IMR-90 (cell line): ENCODE measurements at regions not wholly inside any gene's neighbourhood (a gene's known extent, or its start where the extent isn't known, plus 50 kb on each side); places are given as distances from the start of the nearest gene placed in this dataset.

ENCODE experiments used
- ATAC-seq: fragments of 200-7000 bp; cut with Tn5 transposase; 2 replicates; pipeline ENCODE4 v1.9.1; 2020; ENCODE audit warnings: low read depth, mild to moderate bottlenecking, moderate library complexity
- BruUV-seq: library from RNA; stranded (reverse); fragments of 400-500 nt; replicated peaks from 2 replicates; lab custom pipeline; 2021; lab: Mats Ljungman, UMichigan
- CTCF ChIA-PET: fragments of 300-600 bp; formaldehyde crosslinking; extraction: SDS; loops from one replicate; lab custom pipeline; 2021; ENCODE audit warnings: antibody characterized with exemption; lab: Yijun Ruan, JAX
- POLR2A ChIA-PET: fragments of 300-600 bp; sonication (Branson Sonifier 250); formaldehyde crosslinking; loops from one replicate; lab custom pipeline; 2022; ENCODE audit warnings: antibody characterized with exemption; ENCODE audit not compliant: unreplicated experiment; lab: Charles Lee
- DNase-seq: peaks from one replicate; pipeline ENCODE4 v3.0.0; 2013
- H2AFZ ChIP-seq: replicated peaks from 2 replicates; pipeline ENCODE3; 2013; ENCODE audit warnings: low read length, mild to moderate bottlenecking; ENCODE audit not compliant: poor library complexity
- H2AK5ac ChIP-seq: 2 replicates; pipeline ENCODE4 v1.6.1; 2013; ENCODE audit warnings: low read depth, low read length, inconsistent platforms
- H2AK9ac ChIP-seq: replicated peaks from 2 replicates; pipeline ENCODE3; 2013; ENCODE audit warnings: mild to moderate bottlenecking, low read depth, low read length, moderate library complexity; ENCODE audit not compliant: poor library complexity
- H2BK120ac ChIP-seq: 2 replicates; pipeline ENCODE4 v1.6.1; 2013; ENCODE audit warnings: low read depth, low read length, inconsistent platforms
- H2BK15ac ChIP-seq: 3 replicates; pipeline ENCODE4 v1.6.1; 2013; ENCODE audit warnings: low read depth, low read length, inconsistent platforms
- H2BK20ac ChIP-seq: 2 replicates; pipeline ENCODE4 v1.6.1; 2013; ENCODE audit warnings: low read depth, mild to moderate bottlenecking, inconsistent platforms, low read length, moderate library complexity
- H2BK5ac ChIP-seq: 2 replicates; pipeline ENCODE4 v1.6.1; 2013; ENCODE audit warnings: mild to moderate bottlenecking, low read depth, low read length, inconsistent platforms; ENCODE audit not compliant: poor library complexity, severe bottlenecking
- H3K14ac ChIP-seq: replicated peaks from 2 replicates; pipeline ENCODE4 v1.6.1; 2013; ENCODE audit warnings: low read depth, low read length, inconsistent platforms
- H3K18ac ChIP-seq: 2 replicates; pipeline ENCODE4 v1.6.1; 2013; ENCODE audit warnings: low read depth, low read length, control low read depth
- H3K23ac ChIP-seq: 2 replicates; pipeline ENCODE4 v1.6.1; 2013; ENCODE audit warnings: low read depth, low read length, inconsistent platforms
- H3K27ac ChIP-seq: 2 replicates; pipeline ENCODE4 v1.5.1; 2013; ENCODE audit warnings: mild to moderate bottlenecking, control low read depth, low read length; ENCODE audit not compliant: insufficient read depth
- H3K27me3 ChIP-seq: 2 replicates; pipeline ENCODE4 v1.6.1; 2013; ENCODE audit warnings: low read length; ENCODE audit not compliant: control insufficient read depth, insufficient read depth
- H3K36me3 ChIP-seq: 2 replicates; pipeline ENCODE4 v1.6.1; 2013; ENCODE audit warnings: low read length, mixed read lengths; ENCODE audit not compliant: control insufficient read depth, insufficient read depth
- H3K4ac ChIP-seq: 2 replicates; pipeline ENCODE4 v1.6.1; 2013; ENCODE audit warnings: low read depth, low read length, inconsistent platforms
- H3K4me1 ChIP-seq: 2 replicates; pipeline ENCODE4 v1.6.1; 2013; ENCODE audit warnings: low read length, mixed read lengths; ENCODE audit not compliant: control insufficient read depth, insufficient read depth
- H3K4me2 ChIP-seq: 2 replicates; pipeline ENCODE4 v1.6.1; 2013; ENCODE audit warnings: low read depth, mild to moderate bottlenecking, control low read depth, low read length, moderate library complexity
- H3K4me3 ChIP-seq: 2 replicates; pipeline ENCODE4 v1.5.1; 2013; ENCODE audit warnings: low read depth, mild to moderate bottlenecking, control low read depth, low read length, moderate library complexity; ENCODE audit not compliant: insufficient read depth
- H3K56ac ChIP-seq: 2 replicates; pipeline ENCODE4 v1.6.1; 2013; ENCODE audit warnings: low read length, inconsistent platforms; ENCODE audit not compliant: insufficient read depth; ENCODE audit errors: extremely low read depth
- H3K79me1 ChIP-seq, 2 experiments: 2 replicates each; pipeline ENCODE4 v1.6.1; 2013; ENCODE audit warnings: low read length in 2 of 2, inconsistent platforms in 1 of 2, low read depth in 1 of 2
- H3K9ac ChIP-seq: 2 replicates; pipeline ENCODE4 v1.6.1; 2013; ENCODE audit warnings: low read depth, low read length, control low read depth
- H3K9me1 ChIP-seq: 2 replicates; pipeline ENCODE4 v1.6.1; 2013; ENCODE audit warnings: low read length, inconsistent platforms; ENCODE audit not compliant: insufficient read depth
- H3K9me3 ChIP-seq: 2 replicates; pipeline ENCODE4 v1.6.1; 2013; ENCODE audit warnings: low read length; ENCODE audit not compliant: control insufficient read depth, insufficient read depth
- H4K20me1 ChIP-seq: 2 replicates; pipeline ENCODE4 v1.6.1; 2013; ENCODE audit warnings: low read length, inconsistent platforms; ENCODE audit not compliant: insufficient read depth
- H4K5ac ChIP-seq: 2 replicates; pipeline ENCODE4 v1.6.1; 2013; ENCODE audit warnings: mild to moderate bottlenecking, low read depth, low read length, control low read depth
- H4K8ac ChIP-seq, 2 experiments: 2 replicates each; pipeline ENCODE4 v1.6.1; 2013; ENCODE audit warnings: low read depth in 2 of 2, low read length in 2 of 2, control low read depth in 1 of 2, inconsistent platforms in 1 of 2
- H4K91ac ChIP-seq: 2 replicates; pipeline ENCODE4 v1.6.1; 2013; ENCODE audit warnings: low read depth, low read length, inconsistent platforms; ENCODE audit not compliant: insufficient read depth
- BHLHE40 ChIP-seq: fragments of 150-350 bp; IDR thresholded peaks from 2 replicates; pipeline ENCODE4 v1.6.1; 2016; ENCODE audit warnings: mild to moderate bottlenecking, low read depth, low read length
- CEBPB ChIP-seq: IDR thresholded peaks from 2 replicates; pipeline ENCODE4 v1.6.1; 2012; ENCODE audit warnings: low read depth, low read length, improper control_type of control experiment
- CHD1 ChIP-seq: IDR thresholded peaks from 2 replicates; pipeline ENCODE4 v1.6.1; 2012; ENCODE audit warnings: low read depth, low read length, improper control_type of control experiment
- CTCF ChIP-seq: conservative IDR thresholded peaks from 2 replicates; pipeline ENCODE4 v1.5.1; 2012; ENCODE audit warnings: mild to moderate bottlenecking, low read depth, low read length, improper control_type of control experiment
- ELK1 ChIP-seq: fragments of 150-350 bp; IDR thresholded peaks from 2 replicates; pipeline ENCODE4 v1.6.1; 2016; ENCODE audit warnings: low read depth, mild to moderate bottlenecking, low read length, moderate library complexity, borderline replicate concordance
- FOS ChIP-seq: fragments of 150-350 bp; IDR thresholded peaks from 2 replicates; pipeline ENCODE4 v1.6.1; 2016; ENCODE audit warnings: low read depth, low read length
- MAFK ChIP-seq: IDR thresholded peaks from 2 replicates; pipeline ENCODE4 v1.6.1; 2012; ENCODE audit warnings: low read depth, low read length, improper control_type of control experiment
- MAZ ChIP-seq: IDR thresholded peaks from 2 replicates; pipeline ENCODE4 v1.6.1; 2012; ENCODE audit warnings: low read depth, mild to moderate bottlenecking, low read length, improper control_type of control experiment, moderate library complexity, borderline replicate concordance
- MXI1 ChIP-seq: IDR thresholded peaks from 2 replicates; pipeline ENCODE4 v1.6.1; 2012; ENCODE audit warnings: low read depth, mild to moderate bottlenecking, low read length, moderate library complexity, borderline replicate concordance
- NFE2L2 ChIP-seq: fragments of 150-350 bp; IDR thresholded peaks from 2 replicates; pipeline ENCODE4 v1.6.1; 2016; ENCODE audit warnings: low read depth, mild to moderate bottlenecking, low read length
- POLR2A ChIP-seq: IDR thresholded peaks from 2 replicates; pipeline ENCODE4 v1.6.1; 2012; ENCODE audit warnings: mild to moderate bottlenecking, low read depth, low read length
- RAD21 ChIP-seq: IDR thresholded peaks from 2 replicates; pipeline ENCODE4 v1.6.1; 2012; ENCODE audit warnings: low read length, improper control_type of control experiment
- RCOR1 ChIP-seq: IDR thresholded peaks from 2 replicates; pipeline ENCODE4 v1.6.1; 2012; ENCODE audit warnings: mild to moderate bottlenecking, low read length, improper control_type of control experiment; ENCODE audit not compliant: insufficient replicate concordance
- RFX5 ChIP-seq: IDR thresholded peaks from 2 replicates; pipeline ENCODE4 v1.8.0; 2012; ENCODE audit warnings: low read depth, mild to moderate bottlenecking, low read length, moderate library complexity
- SMC3 ChIP-seq: fragments of 150-350 bp; IDR thresholded peaks from 2 replicates; pipeline ENCODE4 v1.6.1; 2016; ENCODE audit warnings: low read depth, mild to moderate bottlenecking, antibody characterized with exemption, low read length, moderate library complexity
- USF2 ChIP-seq: fragments of 150-350 bp; IDR thresholded peaks from 2 replicates; pipeline ENCODE4 v1.6.1; 2017; ENCODE audit warnings: mild to moderate bottlenecking, antibody characterized with exemption, low read length, low read depth
- WGBS, 2 experiments: methylation state at CpG; one replicate each; pipeline versions ENCODE4 v1.1.5 to v1.1.7; 2013; ENCODE audit warnings: missing lambda C conversion rate in 2 of 2; ENCODE audit not compliant: insufficient read length in 1 of 2; ENCODE audit errors: extremely low coverage in 2 of 2; 5-methylcytosine and 5-hydroxymethylcytosine counted together
- dilution Hi-C: fragments of 300-500 bp; cut with HindIII; formaldehyde crosslinking; loops from one replicate; pipeline ENCODE4 v1.14.3; 2018; ENCODE audit warnings: low sequenced_read_pairs; ENCODE audit not compliant: unreplicated experiment
- in situ Hi-C: fragments of 300-500 bp; cut with MboI; formaldehyde crosslinking; loops from 3 replicates; pipeline ENCODE4 v1.14.3; 2019; ENCODE audit warnings: low sequenced_read_pairs, inconsistent platforms, mixed read lengths
- intact Hi-C: fragments of 100-400 bp; cut with micrococcal nuclease; formaldehyde crosslinking; loops from 2 replicates; pipeline ENCODE4 v1.10.0; 2022

- no peaks in the 10 kb centered on the region for H3K36me3 ChIP-seq
- H3K9me1 ChIP-seq, result no peaks in the 10 kb centered on the region; the same call in 1 of the 2 replicates
- TF ChIP-seq MAFK (no peak), SMC3 (no peak), MAZ (no peak), USF2 (no peak), ELK1 (no peak), CHD1 (no peak), RFX5 (no peak), FOS (no peak), RCOR1 (no peak), RAD21 (no peak), BHLHE40 (no peak), POLR2A (no peak), CEBPB (no peak), MXI1 (no peak), NFE2L2 (no peak), CTCF (no peak)
- no peaks in the 10 kb centered on the region for H4K20me1 ChIP-seq
- H3K27me3 ChIP-seq, result no peaks in the 10 kb centered on the region
- H2BK5ac ChIP-seq, result no peak overlapping the region
- ATAC-seq (no peak), DNase-seq (no peak)
- dilution Hi-C loops, result no loop called here
- no peak overlapping the region for H3K4me3 ChIP-seq
- H3K9me3 ChIP-seq, result no peaks in the 10 kb centered on the region
- no peak overlapping the region; the same call in 1 of the 2 replicates for H3K14ac ChIP-seq
- WGBS, 2 experiments, result no CpG with 5 or more reads among the region's 4 CpGs
- peak overlapping the region; percentile 28; the same call in 1 of the 2 replicates for H2BK20ac ChIP-seq
- in situ Hi-C loops, result no loop called here
- no peak overlapping the region for H3K27ac ChIP-seq
- H2BK120ac ChIP-seq, result peak overlapping the region; percentile 56
- H4K91ac ChIP-seq, result peak overlapping the region; percentile 18; the same call in 1 of the 2 replicates
- BruUV-seq, result no TSS peak
- H2BK15ac ChIP-seq, result peak overlapping the region; percentile 21; the same call in 1 of the 3 replicates
- H2AK5ac ChIP-seq, result peak overlapping the region; percentile 66; the same call in 1 of the 2 replicates
- H3K4me2 ChIP-seq, result no peak overlapping the region
- H3K56ac ChIP-seq, result no peak overlapping the region
- H3K4me1 ChIP-seq, result peaks cover 9% of the 10 kb centered on the region
- intact Hi-C loops, result no loop called here
- peak overlapping the region; percentile 60 for H3K4ac ChIP-seq
- peak overlapping the region in 1 of 2 experiments; percentile 59; a peak in 1 of 4 replicates for H4K8ac ChIP-seq
- CTCF ChIA-PET, result no interaction called here
- H3K23ac ChIP-seq, result no peak overlapping the region
- no peak overlapping the region for H2AK9ac ChIP-seq
- peak overlapping the region; percentile 58 for H2AFZ ChIP-seq
- H4K5ac ChIP-seq, result no peak overlapping the region
- no peak overlapping the region for H3K9ac ChIP-seq
- POLR2A ChIA-PET, result no interaction called here
- no peak overlapping the region for H3K18ac ChIP-seq
- no peaks in the 10 kb centered on the region for H3K79me1 ChIP-seq
Measured at GRCh38 chr10:44714451-44714850, 196.7 kb upstream of the TMEM72 start.
